ENCODE measurements at regions not wholly inside any gene's neighbourhood (a gene's known extent, or its start where the extent isn't known, plus 50 kb on each side); places are given as distances from the start of the nearest gene placed in this dataset.

DNA sequence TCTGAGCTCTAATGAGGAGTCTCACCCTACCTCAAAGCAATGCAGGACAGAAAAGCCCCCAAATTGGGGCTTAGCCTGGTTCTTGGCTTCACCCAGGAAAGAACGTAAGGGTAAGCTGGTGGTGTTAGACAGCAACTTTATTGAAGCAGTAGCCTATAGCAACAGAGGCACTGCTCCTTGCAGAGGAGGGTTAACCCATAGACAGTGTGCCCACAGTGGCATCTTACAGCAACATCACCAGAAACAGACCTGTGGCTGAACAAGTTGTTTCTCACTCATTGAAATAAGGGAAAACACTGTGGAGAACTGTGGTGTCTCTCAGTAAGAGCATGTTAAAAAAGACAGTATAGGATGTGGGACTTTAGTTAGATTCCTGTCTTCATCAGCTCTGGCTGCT is 80.4 kb upstream of the SPTLC3 start:
- DNase-seq (ENCODE audit: extremely low spot score): no peak
- H3K9me3 ChIP-seq: no peaks in the 10 kb centered on the region
- H3K36me3 ChIP-seq: no peaks in the 10 kb centered on the region
- H3K4me3 ChIP-seq: no peak overlapping the region
- no peak overlapping the region for H3K27ac ChIP-seq (replicated peaks in 1 of 4)
- intact Hi-C loops (cut with DNase I): no loop called here
- H3K4me1 ChIP-seq: peaks cover 0 to 4% (median 0%) of the 10 kb centered on the region in 4 donors
- H3K27me3 ChIP-seq: no peaks in the 10 kb centered on the region
- 75% methylated on average over 1 of the region's 1 CpG for WGBS
- TF ChIP-seq EP300 (IDR thresholded peaks at IDR 0.05) (no peak), POLR2A (IDR thresholded peaks at IDR 0.05; ENCODE audit: low read depth) (no peak), POLR2AphosphoS5 (IDR thresholded peaks at IDR 0.05) (no peak)
- TF ChIP-seq, protein P1, sequence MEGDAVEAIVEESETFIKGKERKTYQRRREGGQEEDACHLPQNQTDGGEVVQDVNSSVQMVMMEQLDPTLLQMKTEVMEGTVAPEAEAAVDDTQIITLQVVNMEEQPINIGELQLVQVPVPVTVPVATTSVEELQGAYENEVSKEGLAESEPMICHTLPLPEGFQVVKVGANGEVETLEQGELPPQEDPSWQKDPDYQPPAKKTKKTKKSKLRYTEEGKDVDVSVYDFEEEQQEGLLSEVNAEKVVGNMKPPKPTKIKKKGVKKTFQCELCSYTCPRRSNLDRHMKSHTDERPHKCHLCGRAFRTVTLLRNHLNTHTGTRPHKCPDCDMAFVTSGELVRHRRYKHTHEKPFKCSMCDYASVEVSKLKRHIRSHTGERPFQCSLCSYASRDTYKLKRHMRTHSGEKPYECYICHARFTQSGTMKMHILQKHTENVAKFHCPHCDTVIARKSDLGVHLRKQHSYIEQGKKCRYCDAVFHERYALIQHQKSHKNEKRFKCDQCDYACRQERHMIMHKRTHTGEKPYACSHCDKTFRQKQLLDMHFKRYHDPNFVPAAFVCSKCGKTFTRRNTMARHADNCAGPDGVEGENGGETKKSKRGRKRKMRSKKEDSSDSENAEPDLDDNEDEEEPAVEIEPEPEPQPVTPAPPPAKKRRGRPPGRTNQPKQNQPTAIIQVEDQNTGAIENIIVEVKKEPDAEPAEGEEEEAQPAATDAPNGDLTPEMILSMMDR (IDR thresholded peaks at IDR 0.05): no peak

DNA sequence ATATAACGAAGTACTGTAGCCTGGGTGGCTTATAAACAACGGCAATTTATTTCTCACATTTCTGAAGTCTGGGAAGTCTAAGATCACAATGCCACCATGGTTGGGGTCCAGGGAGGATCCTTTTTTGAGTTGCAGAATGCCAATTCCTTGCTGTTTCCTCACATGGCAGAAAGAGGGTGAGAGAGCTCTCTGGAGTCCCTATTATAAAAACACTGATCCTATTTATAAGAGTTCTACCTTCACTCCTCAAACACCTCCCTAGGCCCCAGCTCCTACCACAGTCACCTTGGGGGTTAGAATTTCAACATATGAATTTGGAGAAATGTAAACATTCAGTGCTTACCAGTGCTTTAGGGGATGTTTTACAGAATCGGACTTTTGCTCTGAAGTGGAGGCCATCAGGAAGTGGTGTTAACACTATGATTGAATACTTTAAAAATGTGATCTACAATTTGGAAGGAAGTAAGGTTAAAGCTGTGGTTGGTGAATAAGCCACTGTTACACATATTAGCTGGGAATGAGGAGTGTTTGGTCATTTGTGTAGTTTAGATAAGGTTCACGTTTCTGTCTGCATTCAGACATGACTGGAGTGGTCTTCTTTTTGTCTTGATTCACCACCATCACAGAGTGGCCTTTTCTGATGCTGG is 79.9 kb upstream of the SPTLC3 start:
- 59% methylated on average over 4 of the region's 4 CpGs for WGBS

GRCh38 chr20:12936020-12936419 is 72.8 kb upstream of the SPTLC3 start:
- H3K27ac ChIP-seq (replicated peaks in 1 of 4): no peak overlapping the region
- no peak overlapping the region for H3K4me3 ChIP-seq
- no peak for TF ChIP-seq POLR2A (IDR thresholded peaks at IDR 0.05; ENCODE audit: low read depth)
- TF ChIP-seq POLR2AphosphoS5 (IDR thresholded peaks at IDR 0.05): no peak
- no peak for TF ChIP-seq EP300 (IDR thresholded peaks at IDR 0.05)
- TF ChIP-seq, protein P1 (IDR thresholded peaks at IDR 0.05): no peak
- H3K9me3 ChIP-seq: no peaks in the 10 kb centered on the region
- H3K27me3 ChIP-seq: no peaks in the 10 kb centered on the region
- WGBS: 58% methylated on average over 5 of the region's 5 CpGs
- no peaks in the 10 kb centered on the region for H3K36me3 ChIP-seq
- no peaks in the 10 kb centered on the region for H3K4me1 ChIP-seq
- intact Hi-C loops (cut with DNase I): no loop called here
- no peak for DNase-seq (ENCODE audit: extremely low spot score)

More for the DNA sequence above, 79.9 kb upstream of the SPTLC3 start:
- Histone ChIP-seq H3K4me3 (no peak overlapping the region), H3K9me3 (no peaks in the 10 kb centered on the region), H3K4me1 (peaks cover 0 to 4% (median 0%) of the 10 kb centered on the region in 4 donors), H3K27me3 (no peaks in the 10 kb centered on the region), H3K36me3 (no peaks in the 10 kb centered on the region), H3K27ac (replicated peaks in 1 of 4) (no peak overlapping the region)
- TF ChIP-seq POLR2AphosphoS5 (IDR thresholded peaks at IDR 0.05): no peak
- no peak for TF ChIP-seq POLR2A (IDR thresholded peaks at IDR 0.05; ENCODE audit: low read depth)
- TF ChIP-seq EP300 (IDR thresholded peaks at IDR 0.05): no peak
- TF ChIP-seq, protein P1 (IDR thresholded peaks at IDR 0.05): no peak
- DNase-seq (ENCODE audit: extremely low spot score): no peak
- intact Hi-C loops (cut with DNase I): no loop called here

GRCh38 chr20:12936524-12936923 is 72.2 kb upstream of the SPTLC3 start:
- H3K27me3 ChIP-seq: no peaks in the 10 kb centered on the region
- no peak overlapping the region for H3K4me3 ChIP-seq
- no peak for DNase-seq (ENCODE audit: extremely low spot score)
- no peak for TF ChIP-seq POLR2A (IDR thresholded peaks at IDR 0.05; ENCODE audit: low read depth)
- no peak for TF ChIP-seq EP300 (IDR thresholded peaks at IDR 0.05)
- TF ChIP-seq, protein P1 (IDR thresholded peaks at IDR 0.05): no peak
- TF ChIP-seq POLR2AphosphoS5 (IDR thresholded peaks at IDR 0.05): no peak
- H3K27ac ChIP-seq (replicated peaks in 1 of 4): no peak overlapping the region
- intact Hi-C loops (cut with DNase I): no loop called here
- H3K9me3 ChIP-seq: no peaks in the 10 kb centered on the region
- no peaks in the 10 kb centered on the region for H3K36me3 ChIP-seq
- 67% methylated on average over 6 of the region's 6 CpGs for WGBS
- H3K4me1 ChIP-seq: no peaks in the 10 kb centered on the region

DNA sequence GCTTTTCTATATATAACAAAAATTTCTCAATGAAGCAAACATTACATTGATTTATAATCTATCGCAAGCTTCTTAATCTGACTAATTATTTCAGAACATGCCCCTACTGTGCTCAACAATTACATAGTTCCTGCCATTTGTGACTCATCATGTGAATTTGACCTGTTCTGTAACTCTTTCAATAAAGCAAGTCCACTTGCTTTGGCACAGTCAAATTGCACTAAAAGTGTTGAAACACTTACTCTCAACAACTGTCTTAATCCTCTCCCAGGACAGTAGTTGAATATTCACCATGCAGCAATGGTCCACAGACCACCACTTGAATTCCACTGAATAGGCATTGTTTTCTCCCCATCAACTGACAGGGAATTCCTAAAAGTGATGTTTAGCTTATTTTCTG is 67.7 kb upstream of the SPTLC3 start:
- Histone ChIP-seq H3K36me3 (no peaks in the 10 kb centered on the region), H3K4me1 (no peaks in the 10 kb centered on the region), H3K9me3 (no peaks in the 10 kb centered on the region), H3K27me3 (no peaks in the 10 kb centered on the region), H3K27ac (replicated peaks in 1 of 4) (no peak overlapping the region), H3K4me3 (no peak overlapping the region)
- WGBS: 86% methylated on average over 1 of the region's 1 CpG
- DNase-seq (ENCODE audit: extremely low spot score): no peak
- no peak for TF ChIP-seq POLR2AphosphoS5 (IDR thresholded peaks at IDR 0.05)
- no peak for TF ChIP-seq POLR2A (IDR thresholded peaks at IDR 0.05; ENCODE audit: low read depth)
- TF ChIP-seq, protein P1 (IDR thresholded peaks at IDR 0.05): no peak
- TF ChIP-seq EP300 (IDR thresholded peaks at IDR 0.05): no peak
- intact Hi-C loops (cut with DNase I): no loop called here
